CD14-positive monocyte (primary cell): ENCODE measurements at regions not wholly inside any gene's neighbourhood (a gene's known extent, or its start where the extent isn't known, plus 50 kb on each side); places are given as distances from the start of the nearest gene placed in this dataset.
A peak's percentile ranks its signal among the peaks of the same experiment; 100 is the strongest.

ENCODE experiments used
- DNase-seq, 3 donors: peaks; one replicate each; pipeline ENCODE4 v3.0.0-alpha.2; 2011 to 2022
- H2AFZ ChIP-seq: 2 replicates; pipeline ENCODE4 v1.6.0; 2012; ENCODE audit warnings: mild to moderate bottlenecking, low read depth, low read length, inconsistent platforms; ENCODE audit not compliant: insufficient read depth, poor library complexity, severe bottlenecking
- H3K27ac ChIP-seq, 2 donors: 1 replicate in 1 of 2; 2 replicates in 1 of 2; pipeline ENCODE4 v1.5.1; 2012 to 2013; ENCODE audit warnings: low read length in 2 of 2, control low read depth in 1 of 2, inconsistent platforms in 1 of 2, low read depth in 1 of 2, mild to moderate bottlenecking in 1 of 2
- H3K27me3 ChIP-seq, 2 donors: one replicate each; pipeline versions ENCODE4 v1.6.0 to v1.6.1; 2011 to 2013; ENCODE audit warnings: low read length in 2 of 2; ENCODE audit not compliant: control insufficient read depth in 2 of 2, insufficient read depth in 2 of 2
- H3K36me3 ChIP-seq, 2 donors: replicated peaks in 1 of 2; 1 replicate in 1 of 2; 2 replicates in 1 of 2; pipeline versions ENCODE4 v1.5.1 to v1.6.1; 2012 to 2013; ENCODE audit warnings: low read length in 2 of 2, control low read depth in 1 of 2, inconsistent platforms in 1 of 2, mild to moderate bottlenecking in 1 of 2; ENCODE audit not compliant: insufficient read depth in 2 of 2, control insufficient read depth in 1 of 2
- H3K4me1 ChIP-seq, 2 donors: 1 replicate in 1 of 2; 2 replicates in 1 of 2; pipeline versions ENCODE4 v1.5.1 to v1.6.1; 2012 to 2013; ENCODE audit warnings: low read length in 2 of 2, control low read depth in 1 of 2, inconsistent platforms in 1 of 2, mild to moderate bottlenecking in 1 of 2, moderate library complexity in 1 of 2; ENCODE audit not compliant: insufficient read depth in 2 of 2, control insufficient read depth in 1 of 2
- H3K4me2 ChIP-seq: replicated peaks from 2 replicates; pipeline ENCODE3; 2012; ENCODE audit warnings: low read length, moderate library complexity, mild to moderate bottlenecking; ENCODE audit not compliant: poor library complexity, severe bottlenecking; ENCODE audit errors: extremely low read depth
- H3K4me3 ChIP-seq, 3 experiments: fragments of 200-600 bp in 1 of 3; sonication (generic) in 1 of 3; replicated peaks in 1 of 3; 1 replicate in 2 of 3; 2 replicates in 1 of 3; pipeline ENCODE4 v1.5.1; 2011 to 2013; ENCODE audit warnings: low read length in 3 of 3, mild to moderate bottlenecking in 3 of 3, control low read depth in 2 of 3, low read depth in 2 of 3, inconsistent platforms in 1 of 3, moderate library complexity in 1 of 3
- H3K79me2 ChIP-seq: 2 replicates; pipeline ENCODE4 v1.6.0; 2012; ENCODE audit warnings: mild to moderate bottlenecking, control low read depth, inconsistent platforms, low read length, moderate library complexity; ENCODE audit not compliant: insufficient read depth
- H3K9ac ChIP-seq: 2 replicates; pipeline ENCODE4 v1.6.0; 2017; ENCODE audit warnings: low read length, mild to moderate bottlenecking; ENCODE audit not compliant: insufficient read depth, poor library complexity, severe bottlenecking
- H3K9me3 ChIP-seq, 2 donors: replicated peaks in 1 of 2; 1 replicate in 1 of 2; 2 replicates in 1 of 2; pipeline versions ENCODE4 v1.5.1 to v1.6.1; 2012 to 2013; ENCODE audit warnings: low read length in 2 of 2, control low read depth in 1 of 2; ENCODE audit not compliant: control insufficient read depth in 1 of 2, insufficient read depth in 1 of 2
- H4K20me1 ChIP-seq: 2 replicates; pipeline ENCODE4 v1.6.0; 2012; ENCODE audit warnings: mild to moderate bottlenecking, low read length, control low read depth, moderate library complexity; ENCODE audit not compliant: insufficient read depth
- H3K27ac Mint-ChIP-seq, 7 donors: one replicate each; pipeline ENCODE4 v1.8.0; 2020; ENCODE audit warnings: mild to moderate bottlenecking in 7 of 7, mixed read lengths in 7 of 7, moderate library complexity in 6 of 7, inconsistent platforms in 2 of 7
- H3K27me3 Mint-ChIP-seq, 3 donors: one replicate each; pipeline ENCODE4 v1.8.0; 2021 to 2022; ENCODE audit warnings: low read depth in 3 of 3, mild to moderate bottlenecking in 3 of 3, mixed read lengths in 3 of 3, moderate library complexity in 3 of 3, inconsistent platforms in 1 of 3
- H3K36me3 Mint-ChIP-seq, 2 donors: one replicate each; pipeline ENCODE4 v1.8.0; 2020; ENCODE audit warnings: mixed read lengths in 2 of 2, inconsistent platforms in 1 of 2, mild to moderate bottlenecking in 1 of 2
- H3K4me1 Mint-ChIP-seq: one replicate; pipeline ENCODE4 v1.8.0; 2020; ENCODE audit warnings: mild to moderate bottlenecking, mixed read lengths
- H3K4me3 Mint-ChIP-seq, 2 donors: one replicate each; pipeline ENCODE4 v1.8.0; 2020; ENCODE audit warnings: mild to moderate bottlenecking in 2 of 2, mixed read lengths in 2 of 2, moderate library complexity in 1 of 2
- H3K9me3 Mint-ChIP-seq, 7 donors: one replicate each; pipeline ENCODE4 v1.8.0; 2020 to 2022; ENCODE audit warnings: mixed read lengths in 7 of 7, mild to moderate bottlenecking in 6 of 7, moderate library complexity in 6 of 7, inconsistent platforms in 2 of 7
- CTCF ChIP-seq: fragments of 200-600 bp; IDR thresholded peaks from one replicate; pipeline ENCODE4 v1.8.0; 2022; ENCODE audit warnings: antibody characterized with exemption, mild to moderate bottlenecking
- WGBS: methylation state at CpG from one replicate; pipeline ENCODE4 v1.1.5; 2013; ENCODE audit warnings: missing lambda C conversion rate; ENCODE audit not compliant: insufficient coverage; 5-methylcytosine and 5-hydroxymethylcytosine counted together
- intact Hi-C, 2 donors: fragments of 100-400 bp; cut with micrococcal nuclease; formaldehyde crosslinking; loops; one replicate each; pipeline versions ENCODE4 v1.15.0 to v1.15.1; 2023

- H3K4me1 ChIP-seq = peaks cover 12 to 24% of the 10 kb centered on the region in 2 donors
- peaks cover 2 to 12% (median 5%) of the 10 kb centered on the region in 3 donors for H3K27me3 Mint-ChIP-seq
- intact Hi-C loops = no loop called here
- H3K4me1 Mint-ChIP-seq = peaks cover 26% of the 10 kb centered on the region
- no peaks in the 10 kb centered on the region for H3K27me3 ChIP-seq
- no peak for TF ChIP-seq CTCF
- H3K4me2 ChIP-seq = peak overlapping the region; percentile 52
- DNase-seq = no peak
- H3K4me3 Mint-ChIP-seq = no peak overlapping the region
- H3K27ac Mint-ChIP-seq = no peak overlapping the region
- H3K36me3 ChIP-seq = no peaks in the 10 kb centered on the region
- WGBS = 43% methylated on average over 1 of the region's 7 CpGs
- H3K9ac ChIP-seq = no peak overlapping the region
- H3K79me2 ChIP-seq = no peaks in the 10 kb centered on the region
- peaks cover 0 to 4% of the 10 kb centered on the region in 2 donors for H3K9me3 ChIP-seq
- H3K27ac ChIP-seq = no peak overlapping the region
- H3K4me3 ChIP-seq = no peak overlapping the region
- no peak overlapping the region for H2AFZ ChIP-seq
- no peaks in the 10 kb centered on the region for H4K20me1 ChIP-seq
- H3K9me3 Mint-ChIP-seq = peaks cover 0 to 7% (median 4%) of the 10 kb centered on the region in 7 donors
- H3K36me3 Mint-ChIP-seq = no peaks in the 10 kb centered on the region
These were observed 1335.3 kb downstream of the TBC1D22A start for GRCh38 chr22:48097723-48098122.

- Histone ChIP-seq H3K79me2 (no peaks in the 10 kb centered on the region), H3K27me3 (no peaks in the 10 kb centered on the region), H2AFZ (no peak overlapping the region), H4K20me1 (no peaks in the 10 kb centered on the region), H3K9me3 (no peaks in the 10 kb centered on the region), H3K4me1 (peaks cover 12 to 24% of the 10 kb centered on the region in 2 donors), H3K36me3 (no peaks in the 10 kb centered on the region), H3K9ac (no peak overlapping the region), H3K4me3 (no peak overlapping the region), H3K4me2 (no peak overlapping the region), H3K27ac (no peak overlapping the region)
- Mint-ChIP-seq H3K27ac (peak overlapping the region in 2 of 7 donors; percentile 15 to 57), H3K4me3 (no peak overlapping the region), H3K36me3 (no peaks in the 10 kb centered on the region), H3K4me1 (peaks cover 26% of the 10 kb centered on the region), H3K27me3 (peaks cover 2 to 15% (median 5%) of the 10 kb centered on the region in 3 donors), H3K9me3 (peaks cover 0 to 6% (median 0%) of the 10 kb centered on the region in 7 donors)
- TF ChIP-seq CTCF = no peak
- 48% methylated on average over 5 of the region's 13 CpGs for WGBS
- no peak for DNase-seq
- intact Hi-C loops = no loop called here
These were observed 1334.6 kb downstream of the TBC1D22A start for GRCh38 chr22:48096851-48097665.
